GM19043 (cell line): ENCODE measurements at regions not wholly inside any gene's neighbourhood (a gene's known extent, or its start where the extent isn't known, plus 50 kb on each side); places are given as distances from the start of the nearest gene placed in this dataset.

Source experiments
- ATAC-seq: cut with Tn5 transposase; IDR thresholded peaks from one replicate; pipeline ENCODE4 v1.9.1; 2021; ENCODE audit warnings: low read depth; ENCODE audit not compliant: unreplicated experiment

- no peak for ATAC-seq
These were observed 547.7 kb upstream of the MCTP2 start for GRCh38 chr15:93683651-93684050.

GRCh38 chr15:93671387-93671943, 559.9 kb upstream of the MCTP2 start:
- no peak for ATAC-seq

- ATAC-seq: no peak
These were observed 560.4 kb upstream of the MCTP2 start for GRCh38 chr15:93670931-93671330.

GRCh38 chr15:93664213-93664956, 567.0 kb upstream of the MCTP2 start:
- ATAC-seq: no peak

- no peak for ATAC-seq
These were observed 569.0 kb upstream of the MCTP2 start for GRCh38 chr15:93662162-93662885.

GRCh38 chr15:93658026-93658816, 569.2 kb upstream of the RGMA start:
- ATAC-seq: no peak

- ATAC-seq: no peak
These were observed 567.0 kb upstream of the RGMA start for GRCh38 chr15:93656041-93656440.

GRCh38 chr15:93649691-93650235, 560.8 kb upstream of the RGMA start:
- no peak for ATAC-seq

- no peak for ATAC-seq
These were observed 557.2 kb upstream of the RGMA start for GRCh38 chr15:93646193-93646592.

- ATAC-seq: no peak
These were observed 556.6 kb upstream of the RGMA start for GRCh38 chr15:93645594-93645993.

GRCh38 chr15:93644595-93644994, 555.6 kb upstream of the RGMA start:
- no peak for ATAC-seq

GRCh38 chr15:93640411-93640962, 551.5 kb upstream of the RGMA start:
- no peak for ATAC-seq

- ATAC-seq: no peak
These were observed 543.1 kb upstream of the RGMA start for GRCh38 chr15:93631958-93632618.

GRCh38 chr15:93619597-93619996, 530.6 kb upstream of the RGMA start:
- no peak for ATAC-seq

- no peak for ATAC-seq
These were observed 528.4 kb upstream of the RGMA start for GRCh38 chr15:93617443-93617842.

GRCh38 chr15:93614386-93615104, 525.5 kb upstream of the RGMA start:
- ATAC-seq: no peak

GRCh38 chr15:93613386-93613785, 524.4 kb upstream of the RGMA start:
- no peak for ATAC-seq

- no peak for ATAC-seq
These were observed 523.9 kb upstream of the RGMA start for GRCh38 chr15:93612953-93613352.

- ATAC-seq: no peak
These were observed 521.9 kb upstream of the RGMA start for GRCh38 chr15:93610944-93611343.
